ENCODE measurements at regions not wholly inside any gene's neighbourhood (a gene's known extent, or its start where the extent isn't known, plus 50 kb on each side); places are given as distances from the start of the nearest gene placed in this dataset.
"Not testable (repeated sequence)": the region's sequence is repeated elsewhere in the genome, so short reads cannot be mapped to it uniquely, and the experiment has no call there.

DNA sequence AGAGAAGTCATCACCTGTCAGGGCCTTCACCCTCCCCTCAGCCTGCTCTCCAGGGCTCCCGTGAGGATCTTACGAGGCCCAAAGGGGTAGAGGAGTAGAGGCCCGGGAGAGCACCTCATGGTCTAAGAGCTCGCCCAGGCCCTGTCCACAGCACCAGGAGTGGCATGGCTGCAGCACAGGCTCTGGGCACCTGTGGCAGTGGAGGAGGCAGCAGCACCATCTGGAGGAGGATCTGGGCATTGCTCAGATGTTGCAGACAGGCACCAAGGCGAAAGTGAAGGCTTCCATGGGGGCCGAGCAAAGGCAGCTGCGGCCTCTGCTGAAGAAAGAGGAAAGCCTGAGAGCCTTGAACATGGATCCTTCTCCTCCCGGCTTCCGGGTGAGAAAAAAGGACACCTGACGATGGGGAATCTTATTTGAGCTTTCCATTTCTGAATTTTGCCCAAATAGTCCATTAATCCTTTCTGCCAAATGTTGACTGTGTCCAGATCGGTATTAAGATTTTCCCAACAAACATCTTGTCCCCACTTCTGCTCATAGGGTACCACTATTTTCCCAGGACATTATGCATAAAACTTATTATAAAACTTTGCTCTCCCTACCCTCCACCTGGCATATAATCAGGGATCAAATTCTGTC lies 604.7 kb downstream of the PTPRC start:
- FAIRE-seq (peak; percentile 94), DNase-seq (ENCODE audit: extremely low spot score, insufficient read length, low read depth) (peak; percentile 44)

- no peak for FAIRE-seq
These were observed 607.1 kb downstream of the PTPRC start for GRCh38 chr1:199245946-199246345.

GRCh38 chr1:199246716-199247115 lies 607.9 kb downstream of the PTPRC start:
- DNase-seq (ENCODE audit: extremely low spot score, insufficient read length, low read depth) (no peak), FAIRE-seq (no peak)

More at GRCh38 chr1:199245946-199246345, 607.1 kb downstream of the PTPRC start:
- no peak for DNase-seq (ENCODE audit: extremely low spot score, insufficient read length, low read depth)

GRCh38 chr1:199247891-199248290 lies 609.1 kb downstream of the PTPRC start:
- DNase-seq (ENCODE audit: extremely low spot score, insufficient read length, low read depth) (no peak), FAIRE-seq (no peak)

DNA sequence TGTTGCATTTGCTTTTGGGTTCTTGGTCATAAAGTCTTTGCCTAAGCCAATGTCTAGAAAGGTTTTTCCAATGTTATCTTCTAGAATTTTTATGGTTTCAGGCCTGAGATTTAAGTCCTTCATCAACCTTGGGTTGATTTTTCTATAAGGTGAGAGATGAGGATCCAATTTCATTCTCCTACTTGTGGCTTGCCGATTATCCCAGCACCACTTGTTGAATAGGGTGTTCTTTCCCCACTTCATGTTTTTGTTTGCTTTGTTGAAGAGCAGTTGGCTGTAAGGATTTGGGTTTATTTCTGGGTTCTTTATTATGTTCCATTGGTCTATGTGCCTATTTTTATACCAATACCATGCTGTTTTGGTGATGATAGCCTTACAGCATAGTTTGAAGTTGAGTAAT lies 615.2 kb downstream of the PTPRC start:
- DNase-seq (ENCODE audit: extremely low spot score, insufficient read length, low read depth); FAIRE-seq: not testable (repeated sequence)

- no peak for FAIRE-seq
- DNase-seq (ENCODE audit: extremely low spot score, insufficient read length, low read depth), result no peak
These were observed 622.5 kb downstream of the PTPRC start for GRCh38 chr1:199261328-199261727.

GRCh38 chr1:199264283-199264682 lies 625.4 kb downstream of the PTPRC start:
- DNase-seq (ENCODE audit: extremely low spot score, insufficient read length, low read depth), result no peak
- FAIRE-seq, result no peak

DNA sequence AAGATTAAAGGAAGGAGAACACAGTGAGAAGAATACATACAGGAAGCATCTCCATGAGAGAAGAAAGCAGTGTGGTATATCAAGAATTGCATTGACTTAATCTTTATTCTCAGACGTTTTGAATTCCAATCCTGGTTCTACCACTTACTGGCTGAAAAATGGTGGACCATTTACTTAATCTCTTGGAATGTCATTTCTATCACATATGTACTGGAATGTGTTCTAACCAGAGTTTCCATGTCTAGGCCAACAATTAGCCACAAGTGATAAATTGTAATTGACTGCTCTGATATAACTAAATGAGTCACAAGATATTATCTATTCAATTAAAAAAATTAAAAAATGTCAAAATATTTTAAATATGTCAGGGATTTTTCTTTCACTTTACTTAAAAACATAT lies 626.1 kb downstream of the PTPRC start:
- no peak for DNase-seq (ENCODE audit: extremely low spot score, insufficient read length, low read depth)
- no peak for FAIRE-seq

DNA sequence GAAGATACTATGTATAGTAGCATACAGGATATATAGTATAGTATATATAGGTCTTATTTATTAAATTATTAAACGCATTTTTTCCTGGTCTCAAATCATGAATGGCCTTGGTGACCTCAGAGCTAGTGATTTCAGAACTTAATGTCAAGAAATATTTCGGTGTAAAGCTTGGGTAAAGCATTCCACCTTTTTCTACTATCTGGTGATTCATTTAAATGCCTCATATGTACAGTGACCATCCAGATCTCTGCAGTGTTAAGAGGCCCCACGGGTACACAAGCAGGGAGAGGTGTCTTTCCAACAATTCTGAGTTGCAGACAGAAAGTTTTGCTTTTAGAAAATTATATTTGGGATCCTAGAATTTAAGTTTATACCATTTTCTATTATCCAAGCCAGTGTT lies 626.5 kb downstream of the PTPRC start:
- DNase-seq (ENCODE audit: extremely low spot score, insufficient read length, low read depth), result no peak
- no peak for FAIRE-seq

DNA sequence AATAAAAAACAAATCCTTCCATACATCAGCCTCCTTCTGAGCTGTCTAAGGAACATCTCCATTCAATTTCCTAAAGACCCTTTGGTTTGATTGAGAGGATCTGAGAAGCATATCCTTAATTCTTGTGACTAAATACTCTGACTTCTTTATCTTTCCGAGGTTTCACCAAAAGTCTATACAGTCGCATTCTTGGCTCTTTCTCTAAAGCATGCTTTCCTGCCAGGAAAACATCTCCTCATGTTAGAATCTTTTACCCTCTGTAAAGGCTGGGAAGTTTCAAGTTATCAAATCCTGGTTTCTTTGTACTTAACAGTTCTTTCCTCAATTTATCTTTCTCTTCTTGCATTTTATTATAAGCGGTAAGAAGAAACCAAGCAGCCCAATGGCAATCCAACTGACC lies 630.4 kb downstream of the PTPRC start:
- FAIRE-seq (no peak), DNase-seq (ENCODE audit: extremely low spot score, insufficient read length, low read depth) (no peak)

- no peak for DNase-seq (ENCODE audit: extremely low spot score, insufficient read length, low read depth)
- no peak for FAIRE-seq
These were observed 633.3 kb downstream of the PTPRC start for GRCh38 chr1:199272139-199272544.

DNA sequence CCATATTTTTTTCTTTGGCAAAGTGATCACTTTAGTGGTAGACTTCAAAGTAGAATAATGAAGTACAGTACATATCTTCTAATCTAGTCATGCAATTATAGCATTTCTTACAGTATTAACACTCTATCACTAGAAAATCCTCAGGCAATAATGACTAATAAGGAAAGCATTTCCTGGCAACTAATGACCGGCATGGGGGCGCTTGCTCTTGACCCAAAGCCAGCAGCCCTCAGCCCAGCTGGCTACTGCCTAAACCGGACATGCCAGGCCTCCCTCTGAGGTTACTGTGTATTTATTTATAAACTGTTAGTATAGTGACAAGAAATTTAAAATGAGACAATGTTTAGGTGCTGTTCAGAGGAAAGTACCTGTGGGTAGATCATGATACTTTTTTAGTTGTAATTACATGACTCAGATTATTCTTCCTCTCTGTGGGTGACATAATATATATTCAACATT lies 633.8 kb downstream of the PTPRC start:
- FAIRE-seq (peak; percentile 45), DNase-seq (ENCODE audit: extremely low spot score, insufficient read length, low read depth) (peak; percentile 3)

DNA sequence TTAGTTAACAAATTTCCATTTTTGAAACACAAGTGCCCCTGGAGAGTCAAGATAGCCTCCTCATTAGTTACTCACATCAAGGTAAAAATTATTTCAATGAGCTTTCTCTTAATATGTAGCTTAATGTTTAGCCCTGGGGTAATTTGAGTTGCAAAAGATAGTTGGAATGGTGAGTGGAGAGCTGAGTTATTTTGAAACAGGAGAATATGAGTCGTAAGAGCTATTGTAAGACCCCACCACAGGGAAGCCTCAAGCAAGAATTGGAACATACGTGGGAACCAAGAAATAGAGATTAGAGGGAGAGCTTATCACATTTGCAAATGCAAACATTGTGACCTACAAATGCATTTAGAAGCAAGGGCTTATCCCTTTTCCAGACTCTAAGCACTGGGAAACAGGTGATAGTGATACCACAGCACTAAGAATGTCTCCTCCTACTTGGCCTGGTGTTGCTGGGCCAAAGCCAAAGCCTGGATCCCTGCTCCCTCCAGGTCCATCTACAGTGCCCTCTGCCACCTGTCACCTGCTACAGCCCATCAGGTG lies 635.1 kb downstream of the PTPRC start:
- DNase-seq (ENCODE audit: extremely low spot score, insufficient read length, low read depth), result no peak
- FAIRE-seq, result peak; percentile 47

DNA sequence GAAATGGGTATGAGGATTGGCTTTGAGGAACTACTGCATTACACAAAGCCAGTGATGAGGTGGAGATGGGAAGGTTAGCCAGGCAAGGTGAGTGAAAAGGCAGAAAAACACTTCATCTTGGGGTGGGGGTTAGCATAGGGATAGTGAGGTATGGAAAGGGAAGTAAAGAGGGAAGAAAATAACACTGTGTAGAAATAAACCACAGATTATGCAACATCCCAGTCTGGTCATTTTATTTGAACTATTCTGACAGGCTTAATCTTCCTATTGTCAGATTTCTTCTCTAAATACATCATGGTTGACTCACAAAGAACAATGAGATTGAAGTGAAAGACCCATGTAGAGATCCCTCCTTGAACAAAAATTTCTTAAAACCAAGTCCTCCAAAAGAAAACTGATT lies 640.2 kb downstream of the PTPRC start:
- DNase-seq (ENCODE audit: extremely low spot score, insufficient read length, low read depth) (no peak), FAIRE-seq (no peak)

DNA sequence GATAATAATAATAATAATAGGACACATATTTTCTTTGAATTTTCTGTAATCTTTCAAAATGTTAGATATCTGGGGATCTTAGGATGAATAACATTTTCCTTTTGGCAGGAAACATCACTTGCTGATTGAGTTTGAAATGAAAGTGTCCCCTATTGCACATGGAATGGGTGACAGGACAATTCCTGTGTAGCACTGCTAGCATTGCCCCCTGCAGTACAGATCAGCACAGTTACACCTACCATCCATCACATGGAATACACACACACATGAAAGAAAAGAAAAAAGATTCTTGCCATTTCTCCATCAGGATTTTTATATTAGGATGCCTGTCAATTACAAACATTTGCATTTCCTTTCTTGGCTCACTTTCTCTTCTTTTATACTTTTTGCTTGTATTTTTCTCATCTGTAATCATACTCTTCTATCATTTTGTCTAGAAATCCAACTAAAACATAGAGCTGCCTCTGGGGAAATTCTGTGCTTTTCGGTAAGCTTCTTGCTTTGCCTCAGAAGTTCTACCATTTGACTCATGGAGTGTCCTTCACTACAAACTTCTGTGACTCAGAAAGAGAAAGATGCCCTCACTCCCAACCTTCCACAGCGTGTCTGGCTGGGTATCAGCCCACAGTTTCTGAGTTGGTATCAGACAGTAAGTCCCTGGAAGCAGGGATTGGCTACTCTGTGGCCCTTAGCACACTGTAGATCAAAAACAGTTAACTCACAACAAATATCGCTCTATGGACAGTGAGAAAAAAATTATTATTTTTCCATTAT lies 641.2 kb downstream of the PTPRC start:
- no peak for FAIRE-seq
- no peak for DNase-seq (ENCODE audit: extremely low spot score, insufficient read length, low read depth)

GRCh38 chr1:199282751-199283305 lies 644.0 kb downstream of the PTPRC start:
- FAIRE-seq, result no peak
- no peak for DNase-seq (ENCODE audit: extremely low spot score, insufficient read length, low read depth)

- FAIRE-seq (no peak), DNase-seq (ENCODE audit: extremely low spot score, insufficient read length, low read depth) (no peak)
These were observed 645.0 kb downstream of the PTPRC start for GRCh38 chr1:199283794-199284193.

GRCh38 chr1:199287206-199287605 lies 648.4 kb downstream of the PTPRC start:
- no peak for FAIRE-seq
- no peak for DNase-seq (ENCODE audit: extremely low spot score, insufficient read length, low read depth)

GRCh38 chr1:199287647-199288046 lies 648.8 kb downstream of the PTPRC start:
- FAIRE-seq (no peak), DNase-seq (ENCODE audit: extremely low spot score, insufficient read length, low read depth) (no peak)

DNA sequence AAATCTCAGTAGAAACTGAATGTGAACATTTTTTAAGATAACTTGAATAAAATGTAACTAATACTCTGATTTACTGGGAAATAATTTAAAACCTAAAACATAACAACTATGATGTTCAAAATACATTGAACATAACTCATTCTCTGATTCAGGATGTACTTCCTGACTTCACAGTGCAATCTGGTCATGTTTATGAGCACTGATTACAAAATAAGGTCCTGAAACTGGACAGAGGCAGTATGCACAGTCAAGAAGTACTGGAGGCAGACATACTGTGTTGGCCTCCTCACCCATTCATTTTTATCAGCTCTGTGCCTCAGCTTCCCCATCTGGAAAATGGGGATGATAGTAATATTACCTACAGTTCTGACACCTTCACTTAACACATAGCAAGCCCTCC lies 651.3 kb downstream of the PTPRC start:
- DNase-seq (ENCODE audit: extremely low spot score, insufficient read length, low read depth) (no peak), FAIRE-seq (no peak)

Data from GM18507 (cell line).